Osteoblast (primary cell): ENCODE measurements at regions not wholly inside any gene's neighbourhood (a gene's known extent, or its start where the extent isn't known, plus 50 kb on each side); places are given as distances from the start of the nearest gene placed in this dataset.
A peak's percentile ranks its signal among the peaks of the same experiment; 100 is the strongest.

Source experiments
- DNase-seq: peaks from one replicate; pipeline ENCODE4 v3.0.0; 2011; ENCODE audit warnings: low spot score, mixed read lengths; ENCODE audit not compliant: insufficient read length; ENCODE audit errors: missing footprints
- H2AFZ ChIP-seq: 2 replicates; pipeline ENCODE4 v1.6.0; 2011; ENCODE audit warnings: mild to moderate bottlenecking, low read length
- H3K27ac ChIP-seq: 2 replicates; pipeline ENCODE4 v1.5.1; 2011; ENCODE audit warnings: mild to moderate bottlenecking, low read depth, low read length, moderate library complexity
- H3K27me3 ChIP-seq: 2 replicates; pipeline ENCODE4 v1.6.0; 2012; ENCODE audit warnings: mild to moderate bottlenecking, control low read depth, inconsistent platforms, low read length, moderate library complexity; ENCODE audit not compliant: insufficient read depth
- H3K36me3 ChIP-seq: 2 replicates; pipeline ENCODE4 v1.5.1; 2011; ENCODE audit warnings: mild to moderate bottlenecking, low read length, control low read depth, moderate library complexity; ENCODE audit not compliant: insufficient read depth
- H3K4me1 ChIP-seq: 2 replicates; pipeline ENCODE4 v1.5.1; 2011; ENCODE audit warnings: mild to moderate bottlenecking, low read length, control low read depth, moderate library complexity; ENCODE audit not compliant: insufficient read depth
- H3K4me2 ChIP-seq: 2 replicates; pipeline ENCODE4 v1.6.0; 2011; ENCODE audit warnings: mild to moderate bottlenecking, low read length; ENCODE audit not compliant: insufficient read depth
- H3K4me3 ChIP-seq: fragments of 200-600 bp; sonication (generic); 3 replicates; pipeline ENCODE4 v1.5.1; 2012; ENCODE audit warnings: mild to moderate bottlenecking, low read length, inconsistent platforms; ENCODE audit not compliant: insufficient read depth
- H3K79me2 ChIP-seq: 2 replicates; pipeline ENCODE4 v1.6.0; 2012; ENCODE audit warnings: mild to moderate bottlenecking, low read length, control low read depth, inconsistent platforms; ENCODE audit not compliant: insufficient read depth
- H3K9me3 ChIP-seq: 2 replicates; pipeline ENCODE4 v1.5.1; 2011; ENCODE audit warnings: low read depth, low read length, control low read depth
- H4K20me1 ChIP-seq: 2 replicates; pipeline ENCODE4 v1.6.0; 2012; ENCODE audit warnings: mild to moderate bottlenecking, low read length, control low read depth; ENCODE audit not compliant: insufficient read depth
- TF ChIP-seq, protein P1 (sequence below): IDR thresholded peaks from 2 replicates; pipeline ENCODE4 v1.5.1; 2011; ENCODE audit warnings: mild to moderate bottlenecking, low read depth, low read length, moderate library complexity; ENCODE audit errors: extremely low read depth

GRCh38 chr10:57987055-57987721 lies 280.5 kb downstream of the IPMK start:
- no peak overlapping the region for H3K4me2 ChIP-seq
- no peaks in the 10 kb centered on the region for H3K27me3 ChIP-seq
- TF ChIP-seq, protein P1, sequence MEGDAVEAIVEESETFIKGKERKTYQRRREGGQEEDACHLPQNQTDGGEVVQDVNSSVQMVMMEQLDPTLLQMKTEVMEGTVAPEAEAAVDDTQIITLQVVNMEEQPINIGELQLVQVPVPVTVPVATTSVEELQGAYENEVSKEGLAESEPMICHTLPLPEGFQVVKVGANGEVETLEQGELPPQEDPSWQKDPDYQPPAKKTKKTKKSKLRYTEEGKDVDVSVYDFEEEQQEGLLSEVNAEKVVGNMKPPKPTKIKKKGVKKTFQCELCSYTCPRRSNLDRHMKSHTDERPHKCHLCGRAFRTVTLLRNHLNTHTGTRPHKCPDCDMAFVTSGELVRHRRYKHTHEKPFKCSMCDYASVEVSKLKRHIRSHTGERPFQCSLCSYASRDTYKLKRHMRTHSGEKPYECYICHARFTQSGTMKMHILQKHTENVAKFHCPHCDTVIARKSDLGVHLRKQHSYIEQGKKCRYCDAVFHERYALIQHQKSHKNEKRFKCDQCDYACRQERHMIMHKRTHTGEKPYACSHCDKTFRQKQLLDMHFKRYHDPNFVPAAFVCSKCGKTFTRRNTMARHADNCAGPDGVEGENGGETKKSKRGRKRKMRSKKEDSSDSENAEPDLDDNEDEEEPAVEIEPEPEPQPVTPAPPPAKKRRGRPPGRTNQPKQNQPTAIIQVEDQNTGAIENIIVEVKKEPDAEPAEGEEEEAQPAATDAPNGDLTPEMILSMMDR, result no peak
- H3K27ac ChIP-seq, result no peak overlapping the region
- H4K20me1 ChIP-seq, result no peaks in the 10 kb centered on the region
- no peaks in the 10 kb centered on the region for H3K79me2 ChIP-seq
- no peak for DNase-seq
- no peaks in the 10 kb centered on the region for H3K36me3 ChIP-seq
- peak overlapping the region; percentile 19 for H2AFZ ChIP-seq
- no peak overlapping the region for H3K4me3 ChIP-seq
- H3K4me1 ChIP-seq, result no peaks in the 10 kb centered on the region
- H3K9me3 ChIP-seq, result no peaks in the 10 kb centered on the region

DNA sequence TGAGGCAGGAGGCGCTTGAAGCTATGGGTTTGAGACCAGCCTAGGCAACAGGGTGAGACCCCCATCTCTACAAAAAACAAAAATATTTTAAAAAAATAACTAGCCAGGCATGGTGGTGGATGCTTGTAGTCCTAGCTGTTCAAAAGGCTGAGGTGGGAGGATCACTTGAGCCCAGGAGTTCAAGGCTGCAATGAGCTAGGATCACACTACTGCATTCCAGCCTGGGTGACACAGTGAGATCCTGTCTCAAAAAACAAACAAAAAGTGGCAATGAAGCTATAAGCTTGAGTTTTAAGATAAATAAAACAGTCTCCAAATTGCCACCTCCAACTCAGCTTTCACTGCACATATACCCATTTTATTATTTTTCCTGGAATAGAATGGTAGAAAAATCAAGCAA lies 281.3 kb downstream of the IPMK start:
- H3K4me3 ChIP-seq, result no peak overlapping the region
- no peaks in the 10 kb centered on the region for H3K79me2 ChIP-seq
- no peaks in the 10 kb centered on the region for H3K9me3 ChIP-seq
- H3K4me2 ChIP-seq, result no peak overlapping the region
- no peaks in the 10 kb centered on the region for H3K27me3 ChIP-seq
- DNase-seq, result no peak
- no peaks in the 10 kb centered on the region for H4K20me1 ChIP-seq
- TF ChIP-seq, protein P1, result no peak
- H3K36me3 ChIP-seq, result no peaks in the 10 kb centered on the region
- H3K27ac ChIP-seq, result no peak overlapping the region
- no peak overlapping the region for H2AFZ ChIP-seq
- no peaks in the 10 kb centered on the region for H3K4me1 ChIP-seq

DNA sequence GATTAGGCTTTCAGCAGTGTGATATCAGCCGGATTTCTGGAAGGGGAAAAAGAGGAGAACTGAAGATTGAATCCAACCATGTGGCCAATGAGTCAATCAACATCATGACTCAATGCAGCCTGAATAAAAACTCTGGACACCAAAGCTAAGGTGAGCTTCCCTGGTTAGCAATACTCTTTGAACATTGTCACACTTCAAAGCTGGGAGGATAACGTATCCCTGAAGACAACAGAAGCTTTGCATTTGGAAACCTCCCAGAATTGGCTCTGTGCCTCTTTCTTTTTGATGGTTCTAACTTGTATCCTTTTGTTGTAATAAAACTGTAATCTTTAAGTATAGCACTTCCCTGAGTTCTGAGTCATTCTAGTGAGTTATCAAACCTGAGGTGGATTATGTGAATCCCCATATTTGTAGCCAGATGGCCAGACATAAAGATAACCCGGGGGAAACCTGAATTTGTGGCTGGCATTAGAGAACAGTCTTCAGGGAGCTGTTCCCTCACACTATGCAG lies 284.4 kb downstream of the IPMK start:
- no peaks in the 10 kb centered on the region for H3K9me3 ChIP-seq
- H3K4me2 ChIP-seq, result no peak overlapping the region
- TF ChIP-seq, protein P1, result no peak
- no peak overlapping the region for H3K27ac ChIP-seq
- H3K27me3 ChIP-seq, result no peaks in the 10 kb centered on the region
- DNase-seq, result no peak
- H2AFZ ChIP-seq, result no peak overlapping the region
- no peaks in the 10 kb centered on the region for H3K79me2 ChIP-seq
- no peaks in the 10 kb centered on the region for H3K36me3 ChIP-seq
- no peak overlapping the region for H3K4me3 ChIP-seq
- peaks cover 4% of the 10 kb centered on the region for H3K4me1 ChIP-seq
- no peaks in the 10 kb centered on the region for H4K20me1 ChIP-seq

GRCh38 chr10:57982091-57982490 lies 285.6 kb downstream of the IPMK start:
- no peak for DNase-seq
- Histone ChIP-seq H3K27ac (no peak overlapping the region), H3K79me2 (no peaks in the 10 kb centered on the region), H3K9me3 (no peaks in the 10 kb centered on the region), H3K4me2 (no peak overlapping the region), H4K20me1 (no peaks in the 10 kb centered on the region), H3K36me3 (no peaks in the 10 kb centered on the region), H3K4me3 (no peak overlapping the region), H3K27me3 (no peaks in the 10 kb centered on the region), H3K4me1 (peaks cover 4% of the 10 kb centered on the region), H2AFZ (no peak overlapping the region)
- TF ChIP-seq, protein P1, result no peak
